Uterus (tissue), 2 donors: ENCODE measurements at regions not wholly inside any gene's neighbourhood (a gene's known extent, or its start where the extent isn't known, plus 50 kb on each side); places are given as distances from the start of the nearest gene placed in this dataset.

ENCODE experiments used
- CTCF ChIP-seq, 4 experiments: fragments of 200-600 bp in 2 of 4; fragments of 450-650 bp in 2 of 4; sonication (generic) in 2 of 4; IDR thresholded peaks; one replicate each; pipeline ENCODE4 v1.5.1; 2016 to 2019; ENCODE audit warnings: antibody characterized with exemption in 4 of 4, mild to moderate bottlenecking in 2 of 4, moderate library complexity in 1 of 4
- POLR2A ChIP-seq, 2 donors: fragments of 450-650 bp; IDR thresholded peaks; one replicate each; pipeline ENCODE4 v1.6.1; 2016; ENCODE audit warnings: antibody characterized with exemption in 2 of 2, mild to moderate bottlenecking in 1 of 2, moderate library complexity in 1 of 2

- TF ChIP-seq CTCF (IDR thresholded peaks at IDR 0.05) = no peak
- no peak for TF ChIP-seq POLR2A (IDR thresholded peaks at IDR 0.05)
Measured at GRCh38 chr17:33908363-33909064, 346.6 kb upstream of the CCL2 start.
